Right ventricle myocardium superior (tissue), 1 donor: ENCODE measurements at regions not wholly inside any gene's neighbourhood (a gene's known extent, or its start where the extent isn't known, plus 50 kb on each side); places are given as distances from the start of the nearest gene placed in this dataset.

Experiments
- ATAC-seq: fragments of 200-7000 bp; cut with Tn5 transposase; one replicate; pipeline ENCODE4 v1.9.1; 2020; ENCODE audit warnings: mild to moderate bottlenecking; ENCODE audit not compliant: poor library complexity
- DNase-seq: peaks from one replicate; pipeline ENCODE4 v3.0.0-alpha.2; 2020
- intact Hi-C: fragments of 100-400 bp; cut with DNase I; formaldehyde crosslinking; loops from one replicate; pipeline ENCODE4 v1.11.2; 2022
- donor health status: DM: no; HTN: yes; CAD: no; lungs with severe emphysema.

GRCh38 chr7:18289788-18290187 lies 205.8 kb upstream of the HDAC9 start:
- intact Hi-C loops: no loop called here
- no peak for DNase-seq
- ATAC-seq: no peak

GRCh38 chr7:18290223-18290622 lies 205.3 kb upstream of the HDAC9 start:
- intact Hi-C loops: no loop called here
- peak; percentile 43 for ATAC-seq
- no peak for DNase-seq

- ATAC-seq (no peak), DNase-seq (no peak)
- intact Hi-C loops: no loop called here
These were observed 204.7 kb upstream of the HDAC9 start for GRCh38 chr7:18290865-18291264.

GRCh38 chr7:18292584-18292983 lies 203.0 kb upstream of the HDAC9 start:
- ATAC-seq (peak; percentile 61), DNase-seq (no peak)
- intact Hi-C loops: no loop called here

- no peak for ATAC-seq
- intact Hi-C loops: no loop called here
- no peak for DNase-seq
These were observed 201.8 kb upstream of the HDAC9 start for GRCh38 chr7:18293759-18294158.

- DNase-seq (no peak), ATAC-seq (peak; percentile 28)
- intact Hi-C loops: no loop called here
These were observed 201.1 kb upstream of the HDAC9 start for GRCh38 chr7:18294411-18294810.

- ATAC-seq: no peak
These were observed 199.6 kb upstream of the HDAC9 start for GRCh38 chr7:18295781-18296423.

GRCh38 chr7:18302097-18302496 lies 193.5 kb upstream of the HDAC9 start:
- intact Hi-C loops: no loop called here
- no peak for DNase-seq
- no peak for ATAC-seq

More at GRCh38 chr7:18295781-18296423, 199.6 kb upstream of the HDAC9 start:
- intact Hi-C loops: no loop called here
- DNase-seq: no peak

GRCh38 chr7:18305866-18306265 lies 189.7 kb upstream of the HDAC9 start:
- ATAC-seq: no peak
- intact Hi-C loops: no loop called here

GRCh38 chr7:18306696-18307095 lies 188.9 kb upstream of the HDAC9 start:
- DNase-seq (no peak), ATAC-seq (no peak)
- intact Hi-C loops: no loop called here

More at GRCh38 chr7:18305866-18306265, 189.7 kb upstream of the HDAC9 start:
- no peak for DNase-seq

- DNase-seq (no peak), ATAC-seq (no peak)
- intact Hi-C loops: no loop called here
These were observed 186.6 kb upstream of the HDAC9 start for GRCh38 chr7:18308938-18309337.

GRCh38 chr7:18312482-18312881 lies 183.1 kb upstream of the HDAC9 start:
- intact Hi-C loops: no loop called here
- DNase-seq: no peak
- no peak for ATAC-seq

- no peak for DNase-seq
- intact Hi-C loops: no loop called here
- peak; percentile 25 for ATAC-seq
These were observed 181.6 kb upstream of the HDAC9 start for GRCh38 chr7:18313965-18314364.

GRCh38 chr7:18315241-18315640 lies 180.3 kb upstream of the HDAC9 start:
- intact Hi-C loops: no loop called here
- DNase-seq (no peak), ATAC-seq (no peak)

- ATAC-seq: no peak
- intact Hi-C loops: no loop called here
These were observed 177.6 kb upstream of the HDAC9 start for GRCh38 chr7:18317941-18318340.

GRCh38 chr7:18320422-18320821 lies 175.1 kb upstream of the HDAC9 start:
- DNase-seq: no peak
- ATAC-seq: no peak
- intact Hi-C loops: loop anchor here (10.0 kb wide), 1 partner anchor 86 kb away; no protein-coding TSS in a partner anchor

More at GRCh38 chr7:18317941-18318340, 177.6 kb upstream of the HDAC9 start:
- DNase-seq: no peak

- DNase-seq (no peak), ATAC-seq (no peak)
- intact Hi-C loops: loop anchor here (10.0 kb wide), 1 partner anchor 86 kb away; no protein-coding TSS in a partner anchor
These were observed 174.5 kb upstream of the HDAC9 start for GRCh38 chr7:18320971-18321567.

- ATAC-seq (peak; percentile 62), DNase-seq (no peak)
- intact Hi-C loops: no loop called here
These were observed 165.0 kb upstream of the HDAC9 start for GRCh38 chr7:18330548-18330947.

GRCh38 chr7:18336626-18337025 lies 158.9 kb upstream of the HDAC9 start:
- ATAC-seq (no peak), DNase-seq (no peak)
- intact Hi-C loops: no loop called here

- no peak for DNase-seq
- intact Hi-C loops: no loop called here
- ATAC-seq: peak; percentile 73
These were observed 158.3 kb upstream of the HDAC9 start for GRCh38 chr7:18337048-18337809.
